ENCODE measurements at regions not wholly inside any gene's neighbourhood (a gene's known extent, or its start where the extent isn't known, plus 50 kb on each side); places are given as distances from the start of the nearest gene placed in this dataset.

- no peak for ATAC-seq
- TF ChIP-seq ESRRG (CRISPR knock-in tag; IDR thresholded peaks at IDR 0.05) (no peak), PPARA (CRISPR knock-in tag; IDR thresholded peaks at IDR 0.05; ENCODE audit: borderline replicate concordance) (no peak), PATZ1 (CRISPR knock-in tag; IDR thresholded peaks at IDR 0.05; ENCODE audit: borderline replicate concordance) (no peak), ZNF565 (CRISPR knock-in tag; conservative IDR thresholded peaks at IDR 0.05; ENCODE audit: low read depth) (no peak), TSHZ2 (CRISPR knock-in tag; IDR thresholded peaks at IDR 0.05) (no peak), BACH2 (CRISPR knock-in tag; IDR thresholded peaks at IDR 0.05; ENCODE audit: borderline replicate concordance) (no peak)
These were observed 280.3 kb upstream of the CDH9 start for GRCh38 chr5:27318701-27319100.

GRCh38 chr5:27316271-27316650 lies 277.9 kb upstream of the CDH9 start:
- peak; percentile 93 for ATAC-seq
- no peak for TF ChIP-seq TSHZ2 (CRISPR knock-in tag; IDR thresholded peaks at IDR 0.05)
- no peak for TF ChIP-seq SNAI2 (CRISPR knock-in tag; IDR thresholded peaks at IDR 0.05)
- peak; percentile 63; the same call in 1 of the 2 replicates for TF ChIP-seq ISL1 (CRISPR knock-in tag; IDR thresholded peaks at IDR 0.05)
- TF ChIP-seq POU6F1 (CRISPR knock-in tag; IDR thresholded peaks at IDR 0.05; ENCODE audit: borderline replicate concordance, low read depth): no peak
- no peak for TF ChIP-seq TCF4 (CRISPR knock-in tag; IDR thresholded peaks at IDR 0.05; ENCODE audit: borderline replicate concordance)

GRCh38 chr5:27315363-27316270 lies 277.2 kb upstream of the CDH9 start:
- peak; percentile 91 for ATAC-seq
- TF ChIP-seq CSRNP3 (CRISPR knock-in tag; IDR thresholded peaks at IDR 0.05) (no peak), SNAI2 (CRISPR knock-in tag; IDR thresholded peaks at IDR 0.05) (no peak), GLIS3 (CRISPR knock-in tag; IDR thresholded peaks at IDR 0.05) (no peak), ISL1 (CRISPR knock-in tag; IDR thresholded peaks at IDR 0.05) (peak; percentile 85)

- no peak for TF ChIP-seq PATZ1 (CRISPR knock-in tag; IDR thresholded peaks at IDR 0.05; ENCODE audit: borderline replicate concordance)
- no peak for TF ChIP-seq CSDC2 (CRISPR knock-in tag; IDR thresholded peaks at IDR 0.05)
- no peak for TF ChIP-seq OSR1 (CRISPR knock-in tag; IDR thresholded peaks at IDR 0.05)
- no peak for TF ChIP-seq ARNTL (CRISPR knock-in tag; IDR thresholded peaks at IDR 0.05; ENCODE audit: borderline replicate concordance, low read depth)
- no peak for ATAC-seq
These were observed 275.2 kb upstream of the CDH9 start for GRCh38 chr5:27313549-27313948.

Data from SK-N-SH treated with all-trans-retinoic acid at 6 μM for 48 hours (cell line).